HL-60 (cell line): ENCODE measurements at regions not wholly inside any gene's neighbourhood (a gene's known extent, or its start where the extent isn't known, plus 50 kb on each side); places are given as distances from the start of the nearest gene placed in this dataset.

Experiments used
- DNase-seq, 2 experiments: peaks; one replicate each; pipeline ENCODE4 v3.0.0-alpha.2; 2010 to 2020; ENCODE audit warnings: low read depth in 1 of 2, low spot score in 1 of 2
- H3K27ac ChIP-seq: fragments of 250-450 bp; sonication (Bioruptor Pico); replicated peaks from 2 replicates; pipeline ENCODE4 v1.5.1; 2020; ENCODE audit warnings: mild to moderate bottlenecking, moderate library complexity
- H3K27me3 ChIP-seq: fragments of 250-450 bp; sonication (Bioruptor Pico); 2 replicates; pipeline ENCODE4 v1.5.1; 2021; ENCODE audit warnings: mild to moderate bottlenecking, moderate library complexity; ENCODE audit not compliant: insufficient read depth, poor library complexity, severe bottlenecking
- H3K4me3 ChIP-seq: replicated peaks from 2 replicates; pipeline ENCODE4 v1.5.1; 2011; ENCODE audit warnings: mild to moderate bottlenecking, control low read depth, low read length; ENCODE audit not compliant: insufficient read depth
- GABPA ChIP-seq: IDR thresholded peaks from 2 replicates; pipeline ENCODE4 v1.6.1; 2012; ENCODE audit warnings: low read depth
- POLR2AphosphoS5 ChIP-seq: IDR thresholded peaks from 2 replicates; pipeline ENCODE4 v1.6.1; 2012; ENCODE audit warnings: low read depth
- SPI1 ChIP-seq: IDR thresholded peaks from 2 replicates; pipeline ENCODE4 v1.6.1; 2012; ENCODE audit warnings: low read depth, mild to moderate bottlenecking, borderline replicate concordance
- TF ChIP-seq, protein P1 (sequence below): IDR thresholded peaks from 2 replicates; pipeline ENCODE4 v1.6.1; 2012; ENCODE audit warnings: low read depth; ENCODE audit not compliant: insufficient replicate concordance
- TF ChIP-seq, protein P2 (sequence below): IDR thresholded peaks from one replicate; pipeline ENCODE4 v1.5.1; 2011; ENCODE audit warnings: low read length, control low read depth, inconsistent platforms; ENCODE audit not compliant: insufficient read depth

DNA sequence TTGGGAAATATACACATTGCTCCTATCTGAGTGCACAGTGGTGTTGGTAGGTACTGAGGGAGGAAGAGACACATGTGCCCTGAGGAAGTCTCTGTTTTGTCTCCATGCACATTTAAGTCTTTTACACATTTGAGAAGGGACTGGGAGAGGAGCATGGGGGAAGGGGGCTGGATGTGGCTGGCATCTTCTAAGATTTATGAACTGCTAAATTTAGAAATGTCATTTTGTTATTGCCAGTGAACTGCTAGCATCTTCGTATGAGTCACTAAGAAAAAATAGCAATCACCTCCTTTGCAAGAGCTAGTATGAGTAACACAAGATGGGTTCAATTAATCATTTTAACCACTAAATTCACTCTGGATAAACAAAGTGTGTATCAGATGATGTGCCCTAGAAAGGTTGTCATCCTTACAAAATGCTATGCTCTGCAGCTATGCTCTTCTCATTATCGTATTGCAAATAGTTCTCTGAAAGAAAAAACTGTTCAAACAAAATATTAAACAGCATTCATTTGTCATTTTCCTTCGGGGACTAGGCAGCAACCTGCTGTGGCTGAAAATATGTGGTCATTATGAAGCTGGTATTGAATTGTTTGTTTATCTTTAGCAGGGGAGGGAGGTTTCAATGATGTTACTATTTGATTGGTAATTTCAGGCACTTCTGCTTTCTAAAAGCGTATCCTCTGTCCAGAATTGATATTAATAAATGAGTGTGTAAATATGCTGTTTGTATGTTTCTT, 236.5 kb downstream of the DMRTA1 start:
- TF ChIP-seq POLR2AphosphoS5 (no peak), SPI1 (no peak), GABPA (no peak)
- TF ChIP-seq, protein P1, sequence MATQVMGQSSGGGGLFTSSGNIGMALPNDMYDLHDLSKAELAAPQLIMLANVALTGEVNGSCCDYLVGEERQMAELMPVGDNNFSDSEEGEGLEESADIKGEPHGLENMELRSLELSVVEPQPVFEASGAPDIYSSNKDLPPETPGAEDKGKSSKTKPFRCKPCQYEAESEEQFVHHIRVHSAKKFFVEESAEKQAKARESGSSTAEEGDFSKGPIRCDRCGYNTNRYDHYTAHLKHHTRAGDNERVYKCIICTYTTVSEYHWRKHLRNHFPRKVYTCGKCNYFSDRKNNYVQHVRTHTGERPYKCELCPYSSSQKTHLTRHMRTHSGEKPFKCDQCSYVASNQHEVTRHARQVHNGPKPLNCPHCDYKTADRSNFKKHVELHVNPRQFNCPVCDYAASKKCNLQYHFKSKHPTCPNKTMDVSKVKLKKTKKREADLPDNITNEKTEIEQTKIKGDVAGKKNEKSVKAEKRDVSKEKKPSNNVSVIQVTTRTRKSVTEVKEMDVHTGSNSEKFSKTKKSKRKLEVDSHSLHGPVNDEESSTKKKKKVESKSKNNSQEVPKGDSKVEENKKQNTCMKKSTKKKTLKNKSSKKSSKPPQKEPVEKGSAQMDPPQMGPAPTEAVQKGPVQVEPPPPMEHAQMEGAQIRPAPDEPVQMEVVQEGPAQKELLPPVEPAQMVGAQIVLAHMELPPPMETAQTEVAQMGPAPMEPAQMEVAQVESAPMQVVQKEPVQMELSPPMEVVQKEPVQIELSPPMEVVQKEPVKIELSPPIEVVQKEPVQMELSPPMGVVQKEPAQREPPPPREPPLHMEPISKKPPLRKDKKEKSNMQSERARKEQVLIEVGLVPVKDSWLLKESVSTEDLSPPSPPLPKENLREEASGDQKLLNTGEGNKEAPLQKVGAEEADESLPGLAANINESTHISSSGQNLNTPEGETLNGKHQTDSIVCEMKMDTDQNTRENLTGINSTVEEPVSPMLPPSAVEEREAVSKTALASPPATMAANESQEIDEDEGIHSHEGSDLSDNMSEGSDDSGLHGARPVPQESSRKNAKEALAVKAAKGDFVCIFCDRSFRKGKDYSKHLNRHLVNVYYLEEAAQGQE: no peak
- TF ChIP-seq, protein P2, sequence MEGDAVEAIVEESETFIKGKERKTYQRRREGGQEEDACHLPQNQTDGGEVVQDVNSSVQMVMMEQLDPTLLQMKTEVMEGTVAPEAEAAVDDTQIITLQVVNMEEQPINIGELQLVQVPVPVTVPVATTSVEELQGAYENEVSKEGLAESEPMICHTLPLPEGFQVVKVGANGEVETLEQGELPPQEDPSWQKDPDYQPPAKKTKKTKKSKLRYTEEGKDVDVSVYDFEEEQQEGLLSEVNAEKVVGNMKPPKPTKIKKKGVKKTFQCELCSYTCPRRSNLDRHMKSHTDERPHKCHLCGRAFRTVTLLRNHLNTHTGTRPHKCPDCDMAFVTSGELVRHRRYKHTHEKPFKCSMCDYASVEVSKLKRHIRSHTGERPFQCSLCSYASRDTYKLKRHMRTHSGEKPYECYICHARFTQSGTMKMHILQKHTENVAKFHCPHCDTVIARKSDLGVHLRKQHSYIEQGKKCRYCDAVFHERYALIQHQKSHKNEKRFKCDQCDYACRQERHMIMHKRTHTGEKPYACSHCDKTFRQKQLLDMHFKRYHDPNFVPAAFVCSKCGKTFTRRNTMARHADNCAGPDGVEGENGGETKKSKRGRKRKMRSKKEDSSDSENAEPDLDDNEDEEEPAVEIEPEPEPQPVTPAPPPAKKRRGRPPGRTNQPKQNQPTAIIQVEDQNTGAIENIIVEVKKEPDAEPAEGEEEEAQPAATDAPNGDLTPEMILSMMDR: no peak
- H3K4me3 ChIP-seq: no peak overlapping the region
- H3K27me3 ChIP-seq: no peaks in the 10 kb centered on the region
- no peak overlapping the region for H3K27ac ChIP-seq
- DNase-seq: no peak

DNA sequence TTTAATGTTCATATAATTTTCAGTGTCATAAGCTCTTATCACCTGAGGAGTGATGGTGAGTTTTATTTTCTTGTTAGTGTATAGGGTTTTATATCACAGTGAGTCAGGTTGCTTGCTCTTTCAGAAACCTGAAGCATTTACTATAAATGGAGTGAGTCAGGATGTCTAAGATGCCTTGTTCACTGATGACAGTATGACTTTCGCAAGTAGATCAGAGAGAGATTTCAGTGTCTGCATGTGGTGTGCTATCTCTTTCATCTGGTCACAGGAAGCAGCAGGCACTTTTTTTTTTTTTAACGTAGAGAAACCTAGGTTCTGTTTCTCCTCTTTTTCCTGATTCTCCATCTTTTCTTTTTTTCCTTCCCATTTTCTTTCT, 237.1 kb downstream of the DMRTA1 start:
- H3K27ac ChIP-seq: no peak overlapping the region
- H3K4me3 ChIP-seq: no peak overlapping the region
- TF ChIP-seq, protein P1: no peak
- TF ChIP-seq POLR2AphosphoS5 (no peak), SPI1 (no peak), GABPA (no peak)
- TF ChIP-seq, protein P2: no peak
- DNase-seq: no peak
- no peaks in the 10 kb centered on the region for H3K27me3 ChIP-seq

DNA sequence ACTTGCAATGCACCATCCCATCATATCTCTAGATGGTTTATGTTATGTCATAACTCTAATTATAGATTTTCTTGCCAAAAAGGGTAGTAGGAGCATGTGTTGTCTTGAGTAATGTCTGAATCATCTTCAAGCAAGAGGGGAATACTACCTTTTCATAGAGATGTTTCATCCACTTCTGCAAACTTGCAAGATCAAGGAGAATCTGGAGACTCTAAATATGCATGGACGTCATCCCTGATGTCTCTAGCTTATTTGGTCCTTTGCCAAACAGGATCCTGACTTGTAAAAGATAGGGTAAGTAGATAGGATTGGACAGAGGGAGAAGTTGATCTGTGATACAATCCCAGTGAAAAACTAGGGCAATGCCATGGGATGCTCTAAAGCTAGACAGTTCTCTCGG, 246.5 kb downstream of the DMRTA1 start:
- Histone ChIP-seq H3K27me3 (no peaks in the 10 kb centered on the region), H3K27ac (no peak overlapping the region), H3K4me3 (no peak overlapping the region)
- TF ChIP-seq, protein P2: no peak
- TF ChIP-seq POLR2AphosphoS5 (no peak), SPI1 (no peak), GABPA (no peak)
- TF ChIP-seq, protein P1: no peak
- DNase-seq: no peak
